ENCODE measurements at regions not wholly inside any gene's neighbourhood (a gene's known extent, or its start where the extent isn't known, plus 50 kb on each side); places are given as distances from the start of the nearest gene placed in this dataset.

- Histone ChIP-seq H3K27me3 (no peaks in the 10 kb centered on the region), H3K9me3 (no peaks in the 10 kb centered on the region), H3K36me3 (no peaks in the 10 kb centered on the region), H3K4me1 (no peaks in the 10 kb centered on the region), H3K27ac (no peak overlapping the region), H3K4me3 (no peak overlapping the region)
- intact Hi-C loops (cut with DNase I): no loop called here
- DNase-seq (ENCODE audit: low spot score in 2 of 2): no peak
- TF ChIP-seq CTCF (IDR thresholded peaks at IDR 0.05): no peak
Measured at GRCh38 chr9:31445960-31446359, 938.5 kb upstream of the ACO1 start.

- Histone ChIP-seq H3K36me3 (no peaks in the 10 kb centered on the region), H3K9me3 (no peaks in the 10 kb centered on the region), H3K27ac (no peak overlapping the region), H3K27me3 (no peaks in the 10 kb centered on the region), H3K4me1 (no peaks in the 10 kb centered on the region), H3K4me3 (no peak overlapping the region)
- no peak for TF ChIP-seq CTCF (IDR thresholded peaks at IDR 0.05)
- no peak for DNase-seq (ENCODE audit: low spot score in 2 of 2)
- intact Hi-C loops (cut with DNase I): no loop called here
Measured at GRCh38 chr9:31467075-31467474, 917.4 kb upstream of the ACO1 start.

- intact Hi-C loops (cut with DNase I): no loop called here
- Histone ChIP-seq H3K27ac (no peak overlapping the region), H3K27me3 (no peaks in the 10 kb centered on the region), H3K36me3 (no peaks in the 10 kb centered on the region), H3K9me3 (no peaks in the 10 kb centered on the region), H3K4me1 (no peaks in the 10 kb centered on the region), H3K4me3 (no peak overlapping the region)
- no peak for DNase-seq (ENCODE audit: low spot score in 2 of 2)
- TF ChIP-seq CTCF (IDR thresholded peaks at IDR 0.05): no peak
Measured at GRCh38 chr9:31470051-31470450, 914.4 kb upstream of the ACO1 start.

GRCh38 chr9:31471010-31471409 is 913.4 kb upstream of the ACO1 start:
- no peak for DNase-seq (ENCODE audit: low spot score in 2 of 2)
- TF ChIP-seq CTCF (IDR thresholded peaks at IDR 0.05): no peak
- H3K27ac ChIP-seq: no peak overlapping the region

GRCh38 chr9:31486630-31487029 is 897.8 kb upstream of the ACO1 start:
- Histone ChIP-seq H3K36me3 (no peaks in the 10 kb centered on the region), H3K27me3 (no peaks in the 10 kb centered on the region), H3K4me1 (no peaks in the 10 kb centered on the region), H3K4me3 (no peak overlapping the region), H3K27ac (no peak overlapping the region), H3K9me3 (no peaks in the 10 kb centered on the region)
- TF ChIP-seq CTCF (IDR thresholded peaks at IDR 0.05): no peak
- intact Hi-C loops (cut with DNase I): no loop called here
- DNase-seq (ENCODE audit: low spot score in 2 of 2): no peak

More at GRCh38 chr9:31471010-31471409, 913.4 kb upstream of the ACO1 start:
- H3K9me3 ChIP-seq: no peaks in the 10 kb centered on the region
- no peaks in the 10 kb centered on the region for H3K36me3 ChIP-seq
- intact Hi-C loops (cut with DNase I): no loop called here
- H3K27me3 ChIP-seq: no peaks in the 10 kb centered on the region
- H3K4me1 ChIP-seq: no peaks in the 10 kb centered on the region
- H3K4me3 ChIP-seq: no peak overlapping the region

GRCh38 chr9:31490551-31491106 is 893.8 kb upstream of the ACO1 start:
- no peak for DNase-seq (ENCODE audit: low spot score in 2 of 2)
- no peaks in the 10 kb centered on the region for H3K36me3 ChIP-seq
- H3K27ac ChIP-seq: no peak overlapping the region
- H3K9me3 ChIP-seq: no peaks in the 10 kb centered on the region
- no peak overlapping the region for H3K4me3 ChIP-seq
- intact Hi-C loops (cut with DNase I): no loop called here
- TF ChIP-seq CTCF (IDR thresholded peaks at IDR 0.05): no peak
- H3K27me3 ChIP-seq: no peaks in the 10 kb centered on the region
- no peaks in the 10 kb centered on the region for H3K4me1 ChIP-seq

All from ascending aorta (tissue), 2 donors.